Activated CD8-positive, alpha-beta memory T cell treated with anti-CD3 and anti-CD28 coated beads for 4 hours (primary cell): ENCODE measurements at regions not wholly inside any gene's neighbourhood (a gene's known extent, or its start where the extent isn't known, plus 50 kb on each side); places are given as distances from the start of the nearest gene placed in this dataset.

Experiments
- DNase-seq, 2 donors: peaks; one replicate each; pipeline ENCODE4 v3.0.0-alpha.2; 2020; ENCODE audit warnings: low read depth in 2 of 2

DNA sequence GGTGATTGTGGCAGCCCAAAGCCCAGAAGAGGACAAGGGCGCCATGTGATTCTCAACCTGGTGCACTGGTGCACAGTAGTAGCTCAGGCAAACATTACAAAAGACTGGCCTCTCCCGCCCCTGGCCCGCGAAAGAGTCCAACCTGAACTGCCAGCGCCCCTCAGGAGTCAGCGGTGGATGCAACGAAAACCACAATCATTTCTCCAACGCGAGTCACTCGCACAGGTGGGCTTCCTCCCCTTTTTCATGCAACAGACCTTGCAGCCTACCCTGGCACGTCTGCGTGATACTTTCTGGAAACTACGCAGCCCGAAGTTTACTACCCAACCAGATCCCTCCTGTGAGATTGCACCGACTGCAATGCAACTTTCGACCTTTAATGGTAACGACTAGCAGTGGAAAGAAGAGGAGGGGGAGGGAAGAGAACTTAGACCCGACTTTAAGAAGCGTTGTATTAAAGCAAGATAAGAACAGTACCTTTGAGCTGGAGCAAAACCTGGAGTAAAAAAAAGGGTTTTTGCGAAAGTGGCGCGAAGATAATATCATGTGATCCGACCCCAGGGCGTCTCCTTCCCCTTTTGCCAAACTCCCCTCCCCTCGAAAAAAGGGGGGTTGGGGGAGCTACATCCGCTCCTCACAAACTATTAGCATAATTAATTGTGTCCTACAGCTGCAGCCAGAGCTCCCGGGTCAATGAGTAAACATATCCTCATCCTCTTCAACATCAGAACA lies 63.3 kb upstream of the CCDC160 start:
- no peak for DNase-seq

DNA sequence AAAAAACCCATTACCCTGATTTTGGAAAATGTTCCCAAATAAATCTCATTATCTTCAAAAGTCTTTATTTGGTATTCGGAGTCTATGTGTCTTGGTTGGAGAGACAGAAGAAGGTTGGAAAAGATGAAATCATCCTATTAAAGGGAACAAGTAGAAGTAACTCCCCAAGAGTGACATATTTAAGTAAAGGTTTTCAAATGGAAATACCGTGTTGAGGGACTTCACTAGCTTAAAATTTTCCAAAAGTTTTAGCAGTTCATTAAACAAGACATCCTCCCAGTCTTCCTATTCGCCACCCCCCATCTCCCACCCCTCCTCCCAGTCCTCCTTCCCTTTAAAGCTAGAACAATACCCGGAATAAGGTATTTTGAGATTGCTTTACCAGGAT lies 62.7 kb upstream of the CCDC160 start:
- DNase-seq: no peak

DNA sequence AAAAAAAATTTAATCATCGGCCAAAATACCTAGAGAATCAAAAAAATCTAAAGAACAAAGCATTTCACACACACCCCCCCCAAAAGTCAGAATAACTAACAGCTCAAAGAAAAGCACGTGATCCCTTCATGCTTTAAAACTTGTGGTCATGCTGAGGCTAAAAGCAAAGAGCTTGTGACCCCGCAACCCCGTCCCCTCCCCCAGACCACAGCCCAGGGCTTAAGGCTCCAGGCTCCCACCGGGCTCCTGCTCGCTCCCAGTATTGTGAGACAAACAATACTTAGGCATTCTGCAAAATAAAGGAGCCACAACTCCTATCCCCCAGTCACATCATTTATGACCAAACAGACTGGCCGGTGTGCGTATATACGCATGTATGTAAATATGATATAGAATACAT lies 62.1 kb upstream of the CCDC160 start:
- no peak for DNase-seq

DNA sequence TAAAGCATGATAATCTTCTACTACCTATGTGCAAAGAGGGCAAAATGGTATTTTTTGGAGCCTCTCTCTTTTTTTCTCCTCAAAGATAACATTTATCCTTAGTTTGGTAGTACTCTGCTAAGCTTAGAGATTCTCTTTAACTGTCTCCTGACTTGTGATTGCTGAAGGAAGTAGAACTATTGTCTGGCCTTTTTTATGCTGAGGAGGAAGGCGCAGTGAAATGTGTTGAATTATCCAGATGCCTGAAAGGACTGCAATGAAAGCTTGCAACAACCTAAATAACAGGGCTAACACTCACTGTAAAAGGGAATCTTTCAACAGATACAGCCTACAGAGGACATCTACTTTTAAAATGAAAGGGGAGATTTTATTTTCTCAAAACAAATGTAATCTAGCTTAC lies 59.5 kb upstream of the CCDC160 start:
- no peak for DNase-seq

DNA sequence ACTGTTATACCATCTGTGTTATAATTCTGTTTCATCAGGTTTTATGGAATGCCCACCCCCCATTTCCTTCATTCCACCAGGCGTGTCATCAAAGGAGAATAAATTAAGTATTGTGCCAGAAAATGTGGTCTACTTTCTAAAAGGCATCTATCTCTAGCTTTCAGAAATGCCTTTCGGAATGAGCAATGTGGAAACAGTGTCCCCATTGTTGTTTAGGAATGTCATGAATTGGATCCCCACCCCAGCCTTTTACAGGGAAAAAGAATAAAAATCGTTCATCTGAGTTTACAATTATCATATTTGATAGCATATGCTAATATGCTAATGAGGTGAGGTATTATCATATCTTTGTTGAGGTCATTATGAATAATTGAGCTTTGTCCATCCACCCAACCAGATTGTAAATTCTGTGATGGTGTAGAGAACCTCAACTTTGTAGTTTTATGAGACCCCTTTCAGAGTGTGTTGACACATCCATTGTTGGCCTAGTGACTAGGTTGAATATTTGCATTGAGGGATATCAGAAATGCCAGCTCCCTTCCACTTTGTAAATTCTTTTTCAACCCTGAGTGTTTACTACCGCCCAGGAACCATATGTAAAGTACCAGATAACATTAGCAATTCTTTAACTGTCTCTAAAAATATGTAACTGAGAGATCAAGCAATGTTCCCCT lies 56.2 kb upstream of the CCDC160 start:
- DNase-seq: no peak

DNA sequence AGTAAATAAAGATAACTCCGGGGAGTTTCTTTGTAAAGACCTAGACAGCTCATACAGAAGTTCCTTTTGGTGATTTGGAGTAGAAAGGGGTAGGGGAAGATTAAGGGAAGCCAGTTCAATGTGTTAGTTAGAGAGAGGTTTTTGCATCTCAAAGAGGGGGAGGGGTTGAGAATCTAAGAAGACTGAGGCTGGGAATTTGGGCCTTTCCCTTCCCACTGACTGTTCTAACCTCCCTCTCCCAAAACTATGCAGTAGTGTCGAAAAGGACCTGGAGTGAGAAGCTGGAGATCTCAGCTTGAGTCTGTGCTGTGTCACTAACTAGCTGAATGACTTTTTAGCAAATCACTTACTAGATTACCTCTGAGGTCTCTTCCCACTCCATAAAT lies 55.7 kb upstream of the CCDC160 start:
- no peak for DNase-seq

DNA sequence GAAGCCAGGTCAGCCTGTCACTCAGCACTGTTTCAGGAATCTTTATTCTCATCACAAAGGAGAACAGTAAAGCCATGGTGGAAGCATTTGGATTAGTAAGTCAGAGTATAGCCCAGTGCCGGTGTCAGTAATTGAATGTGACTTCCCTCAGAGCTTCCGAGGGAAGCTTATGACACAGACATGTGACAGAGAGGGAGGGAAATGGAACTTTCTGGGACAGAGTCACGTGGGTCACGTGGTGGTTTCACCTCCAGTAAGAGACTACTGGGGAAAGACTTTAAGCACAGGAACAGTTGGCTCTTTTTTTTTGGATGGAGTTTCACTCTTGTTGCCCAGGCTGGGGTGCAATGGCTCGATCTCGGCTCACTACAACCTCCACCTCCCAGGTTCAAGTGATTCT lies 53.3 kb upstream of the CCDC160 start:
- no peak for DNase-seq

DNA sequence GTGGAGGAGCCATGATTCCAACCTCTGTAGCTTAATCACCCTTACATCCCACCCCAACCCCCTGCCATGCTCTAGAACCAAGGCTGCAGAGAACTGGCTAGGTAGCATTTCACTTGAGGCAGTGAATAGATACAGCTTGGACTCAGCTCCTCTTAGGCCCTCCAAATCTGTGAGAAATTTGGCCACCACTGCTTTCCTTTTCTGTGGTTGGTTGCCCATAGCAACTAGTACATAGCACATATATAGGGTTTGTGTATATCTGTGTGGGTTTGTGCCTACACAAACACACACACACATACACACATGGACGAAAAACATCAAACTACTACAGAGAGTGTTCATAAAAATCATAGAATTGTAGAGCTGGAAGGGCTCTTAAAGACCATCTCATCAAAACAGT lies 52.0 kb upstream of the CCDC160 start:
- DNase-seq: no peak

DNA sequence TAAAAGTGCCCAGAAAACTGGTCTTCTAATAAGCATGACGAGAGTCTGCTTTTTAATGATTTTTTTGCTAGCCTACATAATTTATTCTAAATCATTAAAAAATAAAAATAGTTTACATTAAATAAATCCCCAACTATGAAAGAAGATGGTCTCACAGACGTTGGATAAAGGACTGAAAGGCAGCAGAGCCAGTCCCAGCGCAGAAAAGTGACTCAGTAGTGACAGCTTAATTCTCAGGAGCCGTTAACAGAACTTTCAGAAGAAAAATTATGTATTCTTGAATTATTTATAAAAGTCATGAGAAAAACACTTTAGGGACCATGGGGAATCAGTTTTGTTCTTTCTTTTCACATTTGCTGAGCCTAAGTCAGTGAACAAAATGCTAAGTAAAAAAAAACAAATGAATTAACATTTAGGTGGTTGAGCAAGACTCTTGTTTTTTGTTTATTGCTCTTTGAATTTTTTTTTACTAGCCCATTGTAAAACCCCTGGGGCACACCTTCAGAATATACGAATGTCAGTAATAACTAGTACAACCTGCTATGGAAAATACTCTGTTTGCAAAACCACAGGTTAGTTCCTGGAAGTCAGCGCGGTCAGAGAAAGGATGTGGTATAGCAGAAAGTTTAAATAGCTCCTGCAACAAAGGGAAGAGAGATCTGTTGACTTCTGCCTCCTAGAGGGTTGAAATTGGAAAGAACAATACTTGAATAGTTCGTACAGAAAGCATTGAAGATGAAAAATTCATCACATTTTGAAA lies 50.4 kb upstream of the CCDC160 start:
- DNase-seq: peak; percentile 31 to 49
